Colonic mucosa (tissue), 4 donors: ENCODE measurements at regions not wholly inside any gene's neighbourhood (a gene's known extent, or its start where the extent isn't known, plus 50 kb on each side); places are given as distances from the start of the nearest gene placed in this dataset.
"Not testable (repeated sequence)": the region's sequence is repeated elsewhere in the genome, so short reads cannot be mapped to it uniquely, and the experiment has no call there.

Experiments
- DNase-seq: peaks from one replicate; pipeline ENCODE4 v3.0.0-alpha.2; 2020
- H3K27ac ChIP-seq: fragments of 200-600 bp; one replicate; pipeline ENCODE4 v1.8.0; 2021
- H3K27me3 ChIP-seq: fragments of 200-600 bp; one replicate; pipeline ENCODE4 v1.8.0; 2021
- H3K36me3 ChIP-seq: fragments of 200-600 bp; one replicate; pipeline ENCODE4 v1.8.0; 2021
- H3K4me1 ChIP-seq: fragments of 200-600 bp; one replicate; pipeline ENCODE4 v1.8.0; 2021; ENCODE audit warnings: mild to moderate bottlenecking
- H3K4me3 ChIP-seq: fragments of 200-600 bp; one replicate; pipeline ENCODE4 v1.8.0; 2021
- H3K9ac ChIP-seq, 2 donors: one replicate each; pipeline ENCODE4 v1.7.0; 2013; ENCODE audit warnings: control low read depth in 2 of 2, low read depth in 2 of 2, low read length in 2 of 2
- H3K9me3 ChIP-seq: fragments of 200-600 bp; one replicate; pipeline ENCODE4 v1.8.0; 2021
- intact Hi-C: fragments of 100-400 bp; cut with DNase I; formaldehyde crosslinking; loops from one replicate; pipeline ENCODE4 v1.14.1; 2022
- donor health status: healthy.
- donor health status: DM: no; HTN: no; CAD: no.
- donor health status: DM: no; HTN: no; CAD: no.

DNA sequence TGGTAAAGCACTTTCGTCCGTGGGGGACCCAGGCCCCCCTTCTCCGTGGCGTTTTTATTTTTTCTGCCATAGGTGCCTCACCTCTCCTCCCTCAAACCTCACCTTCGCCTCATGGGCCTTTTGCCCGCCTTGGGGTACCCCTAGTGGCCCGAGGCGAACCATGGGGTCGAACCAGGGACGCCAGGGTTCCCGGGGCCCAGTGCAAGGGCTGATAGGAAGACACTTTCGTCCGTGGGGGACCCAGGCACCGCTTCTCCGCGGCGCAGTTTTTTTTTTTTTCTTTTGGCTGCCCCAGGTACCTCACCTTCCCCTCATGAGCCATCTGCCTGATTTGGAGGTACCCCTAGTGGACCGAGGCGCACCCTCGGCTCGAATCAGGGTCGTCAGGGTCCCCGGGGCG lies 527.8 kb downstream of the FOXD4L4 start:
- H3K27me3 ChIP-seq, H3K9me3 ChIP-seq, H3K27ac ChIP-seq, H3K9ac ChIP-seq, H3K36me3 ChIP-seq, intact Hi-C loops, DNase-seq, H3K4me3 ChIP-seq, H3K4me1 ChIP-seq: not testable (repeated sequence)

DNA sequence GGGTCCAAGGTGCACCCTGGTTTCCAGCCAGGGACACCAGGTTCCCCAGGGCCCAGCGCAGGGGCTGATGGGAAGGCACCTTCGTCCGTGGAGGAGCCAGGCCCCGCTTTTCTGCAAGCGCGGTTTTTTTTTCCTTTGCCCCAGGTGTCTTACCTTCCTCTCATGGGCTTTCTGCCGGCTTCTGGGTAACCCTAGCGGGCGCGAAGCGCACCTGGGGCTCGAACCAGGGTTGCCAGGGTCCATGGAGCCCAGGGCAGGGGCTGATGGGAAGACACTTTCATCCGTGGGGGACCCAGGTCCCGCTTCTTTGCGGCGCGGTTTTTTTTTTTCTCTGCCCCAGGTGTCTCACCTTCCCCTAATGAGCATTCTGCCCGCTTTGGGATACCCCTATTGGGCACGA lies 529.3 kb downstream of the FOXD4L4 start:
- H3K27ac ChIP-seq, H3K9me3 ChIP-seq, H3K9ac ChIP-seq, H3K27me3 ChIP-seq, intact Hi-C loops, H3K4me3 ChIP-seq, H3K4me1 ChIP-seq, H3K36me3 ChIP-seq: not testable (repeated sequence)
- DNase-seq: peak; percentile 19

DNA sequence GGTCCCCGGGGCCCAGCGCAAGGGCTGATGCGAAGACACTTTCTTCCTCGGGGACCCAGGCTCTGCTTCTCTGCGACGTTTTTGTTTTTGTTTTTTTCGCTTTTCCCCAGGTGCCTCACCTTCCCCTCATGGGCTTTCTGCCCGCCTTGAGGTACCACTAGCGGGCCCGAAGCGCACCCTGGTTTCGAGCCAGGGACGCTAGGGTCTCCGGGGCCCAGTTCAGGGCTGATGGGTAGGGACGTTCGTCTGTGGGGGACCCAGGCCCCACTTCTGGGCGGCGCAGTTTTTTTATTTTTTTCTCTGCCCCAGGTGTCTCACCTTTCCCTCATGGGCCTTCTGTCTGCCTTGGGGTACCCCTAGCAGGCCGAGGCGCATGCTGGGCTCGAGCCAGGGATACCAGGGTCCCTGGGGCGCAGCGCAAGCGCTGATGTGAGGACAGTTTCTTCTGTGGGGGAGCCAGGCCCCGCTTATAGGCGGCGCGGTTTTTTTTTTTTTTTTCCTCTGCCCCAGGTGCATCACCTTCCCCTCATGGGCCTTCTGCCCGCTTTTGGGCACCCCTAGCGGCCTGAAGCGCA lies 530.0 kb downstream of the FOXD4L4 start:
- not testable (repeated sequence) for H3K4me3 ChIP-seq, DNase-seq

DNA sequence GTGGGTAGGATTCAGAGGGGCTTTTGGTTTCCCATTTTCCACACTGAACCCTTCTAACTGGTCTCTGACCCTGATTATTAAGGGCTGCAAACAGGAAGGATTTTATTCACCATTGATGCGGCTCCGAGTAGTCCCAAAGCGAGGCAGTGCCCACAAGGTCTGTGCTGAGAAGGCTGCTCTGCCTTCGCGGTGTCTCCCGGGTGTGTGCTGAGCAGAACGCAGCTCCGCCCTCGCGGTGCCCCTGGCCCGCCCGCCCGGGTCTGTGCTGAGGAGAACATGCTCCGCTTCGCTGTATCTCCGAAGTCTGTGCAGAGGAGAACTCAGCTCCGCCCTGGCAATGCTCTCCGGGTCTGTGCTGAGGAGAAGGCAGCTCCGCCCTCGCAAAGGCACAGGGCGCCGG lies 530.7 kb downstream of the FOXD4L4 start:
- H3K4me3 ChIP-seq, H3K36me3 ChIP-seq, H3K4me1 ChIP-seq, H3K27me3 ChIP-seq, intact Hi-C loops, H3K9ac ChIP-seq, H3K27ac ChIP-seq, H3K9me3 ChIP-seq: not testable (repeated sequence)
- peak; percentile 20 for DNase-seq

More for the DNA sequence above, 530.0 kb downstream of the FOXD4L4 start:
- intact Hi-C loops, H3K27me3 ChIP-seq, H3K36me3 ChIP-seq, H3K27ac ChIP-seq, H3K4me1 ChIP-seq, H3K9me3 ChIP-seq, H3K9ac ChIP-seq: not testable (repeated sequence)

DNA sequence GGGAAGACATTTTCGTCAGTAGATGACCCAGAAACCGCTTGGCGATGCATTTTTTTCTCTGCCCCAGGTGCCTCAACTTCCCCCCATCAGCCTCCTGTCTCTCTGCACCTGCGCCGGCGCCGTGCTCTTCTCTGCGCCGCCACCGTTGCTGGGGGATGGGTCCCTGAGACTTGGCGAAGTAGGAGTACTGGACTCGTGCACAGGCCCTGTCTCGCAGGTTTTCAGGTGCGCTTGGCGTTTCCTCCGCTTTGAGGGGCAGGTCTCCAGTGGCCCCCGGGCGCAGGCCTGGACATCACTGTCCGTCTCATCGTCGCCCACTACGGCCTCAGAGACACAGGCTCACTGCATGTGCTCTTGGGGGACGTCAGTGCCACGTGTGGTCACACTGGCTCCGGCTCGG lies 532.1 kb downstream of the FOXD4L4 start:
- intact Hi-C loops, H3K9ac ChIP-seq, H3K27ac ChIP-seq, H3K27me3 ChIP-seq, DNase-seq, H3K9me3 ChIP-seq, H3K4me3 ChIP-seq, H3K4me1 ChIP-seq, H3K36me3 ChIP-seq: not testable (repeated sequence)

DNA sequence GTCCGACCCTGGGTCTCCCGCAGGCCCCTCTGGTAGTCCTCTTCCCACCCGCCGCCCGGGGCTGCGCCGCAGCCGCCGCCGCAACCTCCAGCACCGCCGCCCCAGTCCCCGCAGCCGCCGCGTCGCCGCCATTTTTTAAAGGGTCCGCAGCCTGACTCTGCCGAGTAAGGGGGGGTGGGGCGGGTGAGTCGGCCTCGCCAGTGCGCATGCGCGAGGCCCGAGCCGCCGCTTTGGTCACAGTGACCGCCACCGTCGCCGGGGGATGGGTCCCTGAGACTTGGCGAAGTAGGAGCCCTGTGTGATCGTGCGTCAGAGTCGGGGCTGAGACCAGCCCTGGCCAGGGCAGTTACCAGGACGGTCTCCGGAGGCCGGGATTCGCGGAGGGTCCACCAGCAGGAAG lies 532.8 kb downstream of the FOXD4L4 start:
- H3K36me3 ChIP-seq, H3K27ac ChIP-seq, intact Hi-C loops, H3K9me3 ChIP-seq, H3K27me3 ChIP-seq, H3K9ac ChIP-seq, H3K4me1 ChIP-seq: not testable (repeated sequence)
- H3K4me3 ChIP-seq: peak overlapping the region; percentile 47
- DNase-seq: peak; percentile 72

DNA sequence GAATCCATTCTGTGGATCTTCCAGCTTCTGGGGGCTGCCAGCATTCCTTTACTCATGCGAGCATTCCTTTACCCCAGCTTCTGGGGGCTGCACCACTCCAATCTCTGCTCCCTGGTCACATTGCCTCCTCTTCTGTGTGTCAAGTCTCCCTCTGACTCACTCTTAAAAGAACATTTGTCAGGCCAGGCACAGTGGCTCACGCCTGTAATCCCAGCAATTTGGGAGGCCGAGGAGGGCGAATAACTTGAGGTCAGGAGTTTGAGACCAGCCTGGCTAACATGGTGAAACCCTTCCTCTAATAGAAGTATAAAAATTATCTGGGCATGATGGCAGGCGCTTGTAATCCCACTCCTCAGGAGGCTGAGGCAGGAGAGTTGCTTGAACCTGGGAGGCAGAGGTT lies 541.9 kb downstream of the FOXD4L4 start:
- DNase-seq, intact Hi-C loops, H3K27ac ChIP-seq, H3K27me3 ChIP-seq, H3K4me3 ChIP-seq, H3K9ac ChIP-seq, H3K36me3 ChIP-seq, H3K9me3 ChIP-seq, H3K4me1 ChIP-seq: not testable (repeated sequence)
